WERI-Rb-1 (cell line): ENCODE measurements at regions not wholly inside any gene's neighbourhood (a gene's known extent, or its start where the extent isn't known, plus 50 kb on each side); places are given as distances from the start of the nearest gene placed in this dataset.

ENCODE experiments used
- DNase-seq: peaks from one replicate; pipeline ENCODE4 v3.0.0-alpha.2; 2020
- H3K27ac ChIP-seq: fragments of 250-450 bp; sonication (Bioruptor Pico); 2 replicates; pipeline ENCODE4 v1.5.1; 2020; ENCODE audit warnings: mild to moderate bottlenecking, moderate library complexity
- H3K27me3 ChIP-seq: fragments of 250-450 bp; sonication (Bioruptor Pico); 2 replicates; pipeline ENCODE4 v1.5.1; 2021; ENCODE audit warnings: mild to moderate bottlenecking, low read depth, moderate library complexity; ENCODE audit not compliant: insufficient read depth, severe bottlenecking
- H3K36me3 ChIP-seq: fragments of 250-450 bp; sonication (Bioruptor Pico); 2 replicates; pipeline ENCODE4 v1.5.1; 2020; ENCODE audit warnings: mild to moderate bottlenecking, moderate library complexity
- H3K4me3 ChIP-seq: 2 replicates; pipeline ENCODE4 v1.5.1; 2011; ENCODE audit warnings: low read depth, mild to moderate bottlenecking, control low read depth, low read length
- H3K9me3 ChIP-seq: fragments of 250-450 bp; sonication (Bioruptor Pico); 2 replicates; pipeline ENCODE4 v1.5.1; 2021; ENCODE audit warnings: mild to moderate bottlenecking, moderate library complexity; ENCODE audit not compliant: severe bottlenecking
- CTCF ChIP-seq: IDR thresholded peaks from 2 replicates; pipeline ENCODE4 v1.5.1; 2011; ENCODE audit warnings: low read depth, mild to moderate bottlenecking, control low read depth, inconsistent platforms, low read length

- H3K9me3 ChIP-seq, result no peaks in the 10 kb centered on the region
- H3K27me3 ChIP-seq, result no peaks in the 10 kb centered on the region
- no peak for DNase-seq
- H3K36me3 ChIP-seq, result no peaks in the 10 kb centered on the region
- no peak overlapping the region for H3K4me3 ChIP-seq
- TF ChIP-seq CTCF, result no peak
- H3K27ac ChIP-seq, result no peak overlapping the region
These were observed 984.5 kb upstream of the CDH2 start for GRCh38 chr18:29161429-29161828.

GRCh38 chr18:29160170-29160569, 983.2 kb upstream of the CDH2 start:
- no peak for DNase-seq
- H3K4me3 ChIP-seq, result no peak overlapping the region
- no peaks in the 10 kb centered on the region for H3K27me3 ChIP-seq
- TF ChIP-seq CTCF, result no peak
- H3K36me3 ChIP-seq, result no peaks in the 10 kb centered on the region
- H3K27ac ChIP-seq, result no peak overlapping the region
- H3K9me3 ChIP-seq, result no peaks in the 10 kb centered on the region

GRCh38 chr18:29157905-29158304, 981.0 kb upstream of the CDH2 start:
- H3K27ac ChIP-seq, result no peak overlapping the region

DNA sequence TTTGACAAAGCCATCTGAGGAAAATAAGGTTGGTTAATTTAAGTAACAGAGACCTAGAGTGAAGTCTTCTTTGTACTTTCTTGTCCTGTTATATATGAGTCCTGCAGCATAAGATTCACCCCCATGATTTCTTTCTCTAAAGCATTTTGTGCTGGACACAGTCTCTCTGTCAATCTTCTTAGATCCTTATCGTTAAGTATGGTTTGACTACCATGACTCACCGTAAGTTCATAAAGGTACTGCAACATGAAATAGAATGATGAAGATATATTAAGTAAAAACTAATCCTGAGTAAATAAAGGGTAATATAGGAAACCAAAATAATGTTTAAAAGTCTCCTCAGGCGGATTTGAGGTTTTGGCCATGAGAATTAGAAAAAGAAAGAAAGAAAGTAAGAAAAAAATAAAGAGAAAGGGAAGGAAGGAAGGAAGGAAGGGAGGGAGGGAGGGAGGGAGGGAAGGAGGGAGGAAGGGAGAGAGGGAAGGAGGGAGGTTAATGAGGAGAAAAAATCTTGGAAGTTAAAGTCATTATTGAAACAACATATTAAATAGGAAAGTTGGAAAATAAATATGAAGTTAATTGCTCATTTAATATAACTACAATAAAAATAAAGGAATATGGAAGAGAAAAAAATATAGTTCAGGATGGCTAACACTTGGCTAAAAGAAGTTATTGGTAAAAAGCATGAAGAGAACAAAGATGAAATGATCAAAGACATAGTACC, 980.3 kb upstream of the CDH2 start:
- no peak for TF ChIP-seq CTCF
- H3K36me3 ChIP-seq, result no peaks in the 10 kb centered on the region
- no peak for DNase-seq
- H3K9me3 ChIP-seq, result no peaks in the 10 kb centered on the region
- no peak overlapping the region for H3K27ac ChIP-seq
- H3K27me3 ChIP-seq, result no peaks in the 10 kb centered on the region
- no peak overlapping the region for H3K4me3 ChIP-seq

More at GRCh38 chr18:29157905-29158304, 981.0 kb upstream of the CDH2 start:
- H3K27me3 ChIP-seq, result no peaks in the 10 kb centered on the region
- H3K36me3 ChIP-seq, result no peaks in the 10 kb centered on the region
- TF ChIP-seq CTCF, result no peak
- no peak for DNase-seq
- H3K4me3 ChIP-seq, result no peak overlapping the region
- no peaks in the 10 kb centered on the region for H3K9me3 ChIP-seq

GRCh38 chr18:29156531-29156930, 979.6 kb upstream of the CDH2 start:
- Histone ChIP-seq H3K4me3 (no peak overlapping the region), H3K27me3 (no peaks in the 10 kb centered on the region), H3K36me3 (no peaks in the 10 kb centered on the region), H3K27ac (no peak overlapping the region), H3K9me3 (no peaks in the 10 kb centered on the region)
- DNase-seq, result no peak
- TF ChIP-seq CTCF, result no peak
